ENCODE measurements at regions not wholly inside any gene's neighbourhood (a gene's known extent, or its start where the extent isn't known, plus 50 kb on each side); places are given as distances from the start of the nearest gene placed in this dataset.

DNA sequence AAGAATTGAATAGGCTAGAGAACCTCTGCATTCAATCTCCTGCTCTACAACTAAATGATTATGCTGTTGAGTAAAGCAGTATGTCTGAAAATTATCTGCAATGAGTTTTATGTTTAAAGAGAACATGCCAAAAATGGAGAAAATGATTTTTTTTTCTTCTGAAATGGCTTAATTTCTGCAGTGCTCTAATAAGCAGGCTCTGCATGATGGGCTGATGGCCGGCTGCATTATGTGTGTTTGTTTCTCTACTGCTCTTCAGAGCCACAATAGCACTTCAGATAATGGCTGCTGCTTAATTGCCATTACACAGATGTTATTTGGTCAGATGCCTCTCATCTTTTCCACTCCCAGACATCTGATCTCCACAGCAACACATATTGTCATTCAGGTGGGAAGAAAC, 286.4 kb upstream of the DMAC1 start:
- DNase-seq = no peak

DNA sequence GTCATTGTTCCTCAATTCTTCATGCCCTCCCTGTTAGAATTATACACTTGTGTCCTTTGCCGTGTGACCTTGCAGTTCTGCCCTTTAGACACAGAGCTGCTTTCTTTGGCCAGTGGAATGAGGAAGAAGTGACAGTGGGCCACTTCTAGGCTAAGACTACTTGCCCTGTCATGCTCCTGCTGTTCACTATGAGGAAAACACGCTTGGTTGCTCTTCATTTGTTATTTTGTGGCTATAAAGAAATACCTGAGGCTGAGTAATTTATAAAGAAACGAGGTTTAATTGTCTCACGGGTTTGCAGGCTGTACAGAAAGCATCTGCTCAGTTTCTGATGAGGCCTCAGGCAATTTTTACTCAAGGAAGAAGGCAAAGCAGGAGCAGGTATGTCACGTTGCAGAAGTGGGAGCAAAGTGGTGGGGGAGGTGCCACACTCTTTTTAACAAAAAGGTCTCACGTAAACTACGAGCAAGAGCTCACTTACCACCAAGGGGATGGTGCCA, 279.1 kb upstream of the DMAC1 start:
- DNase-seq = no peak

DNA sequence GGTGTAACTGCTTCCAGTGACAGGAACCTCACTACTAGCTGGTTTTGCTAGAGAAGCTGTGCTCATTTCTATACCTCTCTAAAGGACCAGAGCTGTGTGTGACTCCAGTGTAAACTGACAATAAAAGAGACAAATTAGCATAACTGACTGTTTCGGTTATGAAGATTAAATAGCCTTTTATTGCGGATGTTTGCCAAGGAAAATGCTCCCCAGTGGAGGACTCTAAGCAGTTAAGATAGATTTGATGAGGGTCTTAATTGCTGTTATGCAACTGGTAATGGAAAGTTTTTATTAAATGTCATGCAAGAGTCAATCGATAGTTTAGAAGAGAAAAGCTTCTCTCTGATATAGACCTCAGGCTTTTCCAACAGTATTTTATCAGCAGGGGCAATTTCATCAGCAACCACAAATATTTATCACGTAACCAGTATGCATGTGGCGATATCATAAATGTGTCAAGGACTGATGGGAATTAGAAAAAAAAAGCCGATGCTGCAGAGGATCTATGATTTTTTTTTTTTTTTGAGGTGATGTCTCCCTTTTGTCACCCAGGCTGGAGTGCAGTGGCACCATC, 275.2 kb upstream of the DMAC1 start:
- no peak for DNase-seq

DNA sequence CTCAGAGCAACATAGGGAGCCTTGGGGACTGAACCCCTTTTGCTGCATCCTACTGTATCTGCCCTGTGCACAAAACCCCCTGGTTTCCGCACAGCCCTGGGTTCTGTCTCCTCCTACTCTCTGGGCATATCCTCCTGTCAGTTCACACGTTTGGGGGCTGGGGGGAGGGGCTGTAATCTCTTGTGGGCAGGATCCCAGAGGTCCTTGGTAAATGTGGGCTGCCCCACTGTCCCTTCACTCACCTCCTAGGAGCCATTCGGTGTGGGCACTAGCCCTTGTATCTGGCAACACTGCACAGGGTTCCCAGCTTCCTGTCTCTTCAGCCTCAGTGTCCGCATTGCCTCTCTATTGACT, 271.8 kb upstream of the DMAC1 start:
- no peak for DNase-seq

DNA sequence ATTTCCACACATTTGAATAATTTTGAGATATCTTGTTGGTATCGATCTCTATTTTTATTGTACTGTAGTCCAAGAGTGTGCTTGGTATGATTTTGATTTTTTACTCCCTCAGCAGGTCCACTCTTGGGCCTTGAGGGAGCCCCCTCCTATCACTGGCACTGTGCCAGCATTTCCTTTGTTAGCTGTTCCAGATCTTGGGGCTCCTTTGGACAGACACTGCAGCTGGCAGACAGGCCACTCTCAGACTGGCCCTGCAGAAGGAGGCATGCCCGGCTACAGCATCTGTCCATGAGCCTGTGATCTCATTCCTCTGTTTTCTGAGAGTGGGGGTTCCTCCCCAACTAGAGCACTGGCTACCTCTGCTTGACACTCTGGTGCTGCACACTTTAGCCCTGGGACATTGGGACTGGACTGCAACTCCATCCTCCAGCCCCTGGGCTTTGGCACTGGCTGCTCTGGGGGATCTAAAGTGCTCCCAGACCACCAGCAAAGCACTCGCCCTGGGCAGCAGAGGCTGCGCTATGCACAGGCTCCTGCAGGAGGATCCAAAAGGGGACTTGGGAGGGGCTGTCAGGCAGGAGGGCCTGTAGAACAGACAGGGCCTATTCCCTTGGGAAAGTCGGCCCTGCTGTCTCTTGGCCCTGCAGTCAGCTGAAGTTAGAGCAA, 271.3 kb upstream of the DMAC1 start:
- no peak for DNase-seq

DNA sequence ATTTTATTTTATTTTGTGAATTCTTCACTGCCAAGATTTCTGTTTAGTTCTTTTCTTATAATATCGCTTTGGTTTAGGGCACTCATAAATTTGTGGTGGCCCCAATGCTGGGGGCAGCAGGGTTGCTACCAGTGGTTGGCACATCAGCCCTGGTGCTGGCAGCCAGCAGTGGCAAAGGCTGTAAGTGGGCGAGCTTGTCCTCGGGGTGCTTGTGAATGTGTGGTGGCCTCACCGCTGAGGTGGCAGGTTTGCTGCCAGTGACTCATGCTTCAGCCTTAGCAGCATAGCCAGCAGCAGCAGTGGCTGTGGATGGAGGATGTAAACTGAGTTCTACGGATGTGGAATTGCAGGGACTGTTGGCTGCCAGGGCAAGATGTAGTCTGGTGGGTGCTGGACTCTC, 262.9 kb upstream of the DMAC1 start:
- no peak for DNase-seq

DNA sequence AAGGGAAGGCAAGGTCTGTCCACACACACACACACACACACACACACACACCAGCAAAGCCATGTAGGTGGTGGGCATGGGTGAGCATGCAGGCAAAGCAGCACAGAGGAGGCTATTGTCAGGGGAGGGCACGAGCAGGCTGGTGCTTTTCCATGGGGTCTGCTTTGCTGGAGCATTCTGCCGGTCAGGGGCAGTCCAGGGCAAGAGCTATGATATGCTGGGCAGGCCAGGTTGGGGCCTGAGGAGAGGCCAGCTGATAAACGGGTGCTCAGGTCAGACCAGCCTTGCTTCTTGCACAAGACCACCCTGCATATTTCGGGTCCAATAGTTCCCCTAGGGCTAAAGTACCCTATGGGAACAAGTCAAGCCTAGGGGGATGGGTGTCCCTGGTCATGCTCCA, 253.9 kb upstream of the DMAC1 start:
- DNase-seq = no peak

DNA sequence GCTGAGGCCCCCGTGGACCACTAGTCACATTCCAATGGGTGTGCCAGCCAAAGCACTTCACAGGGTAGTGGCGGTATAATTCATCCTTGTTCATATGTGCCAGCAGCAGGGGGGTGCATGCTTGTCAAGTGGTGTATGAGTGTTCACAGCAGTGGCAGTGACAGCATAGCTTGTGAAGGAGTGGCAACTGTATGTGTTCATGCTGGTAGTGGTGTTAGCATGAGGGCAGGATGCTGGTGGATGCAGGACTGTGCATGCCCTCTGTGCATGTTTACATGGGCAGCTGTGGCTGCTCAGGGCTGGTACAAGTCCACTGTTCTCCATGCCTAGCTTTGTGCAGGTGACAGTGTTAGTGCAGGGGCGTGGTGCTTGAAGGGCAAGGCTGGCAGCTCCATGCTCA, 253.4 kb upstream of the DMAC1 start:
- no peak for DNase-seq

DNA sequence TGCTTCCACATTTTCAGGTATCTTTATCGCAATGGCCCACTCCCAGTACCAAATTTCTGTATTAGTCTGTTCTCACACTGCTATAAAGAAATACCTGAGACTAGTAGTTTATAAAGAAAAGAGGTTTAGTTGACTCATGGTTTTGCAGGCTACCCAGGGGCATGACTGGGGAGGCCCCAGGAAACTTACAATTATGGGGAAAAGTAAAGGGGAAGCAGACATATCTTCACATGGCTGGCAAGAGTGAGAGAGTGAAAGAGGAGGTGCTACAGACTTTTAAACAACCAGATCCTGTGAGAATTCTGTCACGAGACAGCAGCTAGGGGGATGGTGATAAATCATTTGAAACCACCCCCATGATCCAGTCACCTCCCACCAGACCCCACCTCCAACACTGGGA, 238.2 kb upstream of the DMAC1 start:
- no peak for DNase-seq

DNA sequence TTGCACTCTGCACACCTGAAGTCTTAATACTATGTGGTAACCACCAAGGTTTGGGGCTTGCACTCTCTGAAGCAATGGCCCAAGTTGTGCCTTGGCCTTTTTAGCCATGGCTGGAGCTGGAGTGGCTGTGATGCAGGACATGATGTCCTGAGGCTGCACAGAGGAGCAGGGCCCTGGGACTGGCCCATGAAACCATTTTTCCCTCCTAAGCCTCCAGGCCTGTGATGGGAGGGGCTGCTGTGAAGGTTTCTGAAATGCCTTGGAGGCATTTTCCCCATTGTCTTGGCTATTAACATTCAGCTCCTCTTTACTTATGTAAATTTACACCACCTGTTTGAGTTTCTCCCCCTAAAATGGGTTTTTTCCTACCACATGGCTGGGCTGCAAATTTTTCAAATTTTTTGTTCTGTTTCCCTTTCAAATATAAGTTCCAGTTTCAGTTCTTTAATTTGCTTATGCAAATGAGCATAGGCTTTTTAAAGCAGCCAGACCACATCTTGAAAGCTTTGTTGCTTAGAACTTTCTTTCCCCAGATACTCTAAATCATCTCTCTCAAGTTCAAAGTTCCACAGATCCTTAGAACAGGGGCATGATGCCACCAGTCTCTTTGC, 237.4 kb upstream of the DMAC1 start:
- DNase-seq = no peak

DNA sequence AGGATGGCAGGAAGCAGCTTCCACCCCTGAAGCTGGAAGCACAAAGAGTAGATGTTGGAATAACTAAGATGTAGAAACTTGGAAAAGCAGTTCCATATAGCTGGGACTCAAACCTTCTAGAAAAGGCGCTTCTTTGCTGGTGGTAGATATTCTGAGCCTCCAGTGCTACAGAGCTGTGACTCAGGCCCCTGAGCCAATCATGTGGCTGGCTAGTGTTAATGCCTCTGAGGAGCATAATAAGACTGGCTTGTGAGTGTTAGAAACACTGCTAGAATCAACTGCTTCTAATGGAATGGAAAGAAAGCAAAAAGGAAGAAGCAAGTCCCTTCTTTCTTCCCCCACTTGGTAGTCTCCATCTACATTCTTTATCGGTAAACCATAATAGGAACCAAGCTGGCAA, 234.2 kb upstream of the DMAC1 start:
- no peak for DNase-seq

DNA sequence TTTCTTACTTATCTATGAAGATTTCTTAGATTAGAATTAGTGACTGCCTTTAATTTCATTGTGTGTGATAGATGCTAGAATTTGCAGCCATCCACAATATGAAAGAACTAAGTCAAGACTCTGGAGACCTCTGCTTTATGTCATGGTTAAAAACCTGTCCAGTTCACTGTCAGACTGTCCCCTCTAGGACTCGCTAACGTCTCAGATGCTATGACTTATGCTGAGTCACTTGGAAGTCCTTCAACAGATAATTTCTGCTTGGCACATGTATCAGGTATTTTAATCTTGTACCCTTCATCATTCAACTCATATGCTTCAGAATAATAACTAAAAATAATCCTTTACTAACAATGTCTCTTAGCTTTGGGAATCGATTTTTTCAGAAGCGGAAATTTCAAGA, 230.5 kb upstream of the DMAC1 start:
- no peak for DNase-seq

DNA sequence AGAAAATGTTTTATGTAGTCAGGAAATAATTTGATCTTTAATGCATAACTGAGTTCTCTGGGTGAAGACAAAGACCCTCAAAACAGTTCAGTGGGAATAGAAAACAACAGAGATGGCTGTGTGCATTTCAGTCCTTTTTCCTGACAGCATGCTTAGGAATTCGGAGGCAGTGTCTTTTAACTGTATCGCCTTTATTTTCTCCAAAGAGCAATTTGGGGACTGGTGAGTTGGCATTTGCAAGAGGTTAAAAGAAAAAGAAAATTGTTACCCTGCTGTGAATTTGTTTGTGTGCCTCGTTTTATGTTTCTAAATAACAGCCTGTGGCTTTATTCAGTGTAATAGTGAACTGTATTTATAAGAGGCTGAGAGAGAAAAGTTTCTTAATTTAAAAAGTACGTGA, 227.8 kb upstream of the DMAC1 start:
- no peak for DNase-seq

DNA sequence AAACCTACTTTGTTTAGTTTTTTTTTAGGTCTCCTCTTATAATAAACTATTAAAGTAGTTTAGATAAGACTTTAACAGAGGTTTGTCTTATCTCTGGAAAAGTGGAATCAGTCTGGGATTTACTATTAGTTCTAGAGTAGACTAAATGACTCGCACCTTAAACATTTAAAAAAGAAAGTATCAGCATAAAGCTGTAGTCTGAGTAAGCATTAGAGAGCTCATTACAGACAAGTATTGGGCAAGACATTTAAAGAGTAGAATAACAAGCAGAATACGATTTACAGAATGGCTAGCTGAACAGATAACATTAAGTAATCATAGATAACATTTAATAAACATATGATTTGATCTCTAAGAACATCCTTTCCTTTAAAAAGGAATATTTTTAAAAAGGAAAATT, 226.0 kb upstream of the DMAC1 start:
- no peak for DNase-seq

DNA sequence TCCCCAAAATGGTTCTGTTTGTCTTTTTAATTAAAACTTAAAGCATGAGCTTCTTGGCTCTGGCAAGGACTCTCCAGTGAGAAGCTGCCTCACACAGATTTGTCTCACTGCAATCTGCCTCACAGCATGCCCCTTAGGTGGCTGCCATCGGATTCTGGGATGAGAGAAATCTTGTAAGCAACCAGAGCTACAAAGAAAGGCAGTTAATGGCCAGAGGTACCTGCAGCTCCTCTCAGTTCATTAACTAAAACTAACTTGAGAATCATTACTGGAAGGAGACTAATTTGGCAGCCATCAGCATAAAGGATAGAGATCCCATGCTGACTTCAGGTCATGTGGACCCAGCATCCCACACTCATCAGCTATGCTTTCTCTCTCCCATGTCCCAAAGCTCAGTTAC, 220.6 kb upstream of the DMAC1 start:
- no peak for DNase-seq

DNA sequence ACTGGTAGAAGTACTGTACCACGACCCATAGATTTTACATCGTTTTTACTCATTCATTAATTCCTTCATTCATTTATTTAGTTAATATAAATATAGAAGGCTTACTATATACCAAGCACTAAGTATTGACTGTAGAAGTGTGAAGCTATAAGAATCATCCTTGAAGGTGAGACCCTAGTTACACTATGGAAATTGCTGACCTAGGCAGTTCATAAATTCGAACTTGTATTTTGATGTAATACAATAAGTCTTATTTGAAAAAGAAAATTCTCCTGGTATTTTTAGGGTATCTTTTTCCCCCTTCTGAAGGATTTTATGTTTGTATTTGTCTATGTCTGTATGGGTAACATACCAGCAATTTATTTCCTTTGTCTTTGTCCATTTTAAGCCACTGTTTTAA, 220.1 kb upstream of the DMAC1 start:
- DNase-seq = no peak

DNA sequence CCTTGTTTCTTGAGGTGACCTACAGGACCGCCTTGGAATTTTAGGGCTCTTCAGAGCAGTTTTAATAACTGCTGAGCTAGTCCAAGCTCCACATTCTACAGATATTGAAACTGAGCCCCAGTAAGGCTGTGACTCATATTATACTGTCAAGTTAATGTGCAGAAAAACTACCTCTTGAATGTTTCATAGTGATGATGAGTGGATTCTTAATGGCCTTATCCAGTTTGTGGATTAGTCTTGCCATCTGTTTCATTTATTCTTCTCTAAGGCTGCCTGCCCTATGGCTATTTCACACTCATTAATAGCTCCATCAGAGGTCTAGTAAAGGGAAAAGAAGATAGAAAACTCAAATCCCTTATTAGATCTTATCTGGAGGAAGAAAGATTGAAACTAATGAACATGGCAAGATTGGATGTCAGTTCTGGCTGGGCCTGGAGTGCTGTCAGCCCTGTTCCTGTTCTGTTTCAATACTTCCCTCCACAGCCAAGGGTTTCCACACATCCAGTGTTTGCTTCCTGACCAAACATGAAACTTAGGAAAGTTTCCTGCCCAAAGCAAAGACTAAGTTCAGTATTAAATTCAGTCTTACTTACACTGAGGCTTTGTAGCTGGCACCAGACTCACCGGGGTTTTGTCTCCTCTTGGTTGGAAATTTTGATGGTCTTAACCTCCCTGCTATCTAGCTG, 215.6 kb upstream of the DMAC1 start:
- DNase-seq = no peak

DNA sequence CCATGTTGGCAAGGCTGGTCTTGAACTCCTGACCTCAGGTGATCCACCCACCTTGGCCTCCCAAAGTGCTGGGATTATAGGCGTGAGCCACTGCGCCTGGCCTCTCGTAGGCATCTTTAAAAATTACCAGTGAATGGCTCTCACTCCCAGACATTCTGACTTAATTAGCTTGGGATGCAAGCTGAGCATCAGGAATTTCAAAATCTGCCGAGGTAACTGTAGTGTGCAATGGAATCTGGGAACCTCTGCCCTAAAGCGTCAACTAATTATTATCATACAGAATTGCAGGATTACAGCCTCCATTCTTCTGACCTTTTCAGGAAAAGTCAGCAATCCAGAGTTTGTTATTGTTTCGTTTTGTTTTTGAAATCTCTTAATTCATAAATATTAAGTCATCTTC, 213.4 kb upstream of the DMAC1 start:
- no peak for DNase-seq

DNA sequence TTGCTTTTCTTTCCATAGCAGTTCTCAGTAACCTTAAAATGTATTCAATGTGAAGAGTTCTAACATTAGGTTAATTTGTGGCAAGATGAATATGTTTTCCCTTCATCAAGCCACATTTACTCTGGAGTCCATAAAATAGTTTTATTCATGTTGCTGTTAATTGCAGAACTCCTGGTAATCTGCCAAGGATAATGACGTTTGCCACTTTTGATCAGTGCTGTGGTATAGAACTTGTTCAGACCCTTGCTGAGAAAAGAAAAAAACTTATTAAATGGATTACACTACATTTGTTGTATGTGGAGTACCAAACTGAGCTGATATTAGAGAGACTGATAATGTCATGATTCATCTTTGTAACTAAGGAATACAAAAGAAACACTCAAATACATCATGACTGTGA, 212.4 kb upstream of the DMAC1 start:
- no peak for DNase-seq

DNA sequence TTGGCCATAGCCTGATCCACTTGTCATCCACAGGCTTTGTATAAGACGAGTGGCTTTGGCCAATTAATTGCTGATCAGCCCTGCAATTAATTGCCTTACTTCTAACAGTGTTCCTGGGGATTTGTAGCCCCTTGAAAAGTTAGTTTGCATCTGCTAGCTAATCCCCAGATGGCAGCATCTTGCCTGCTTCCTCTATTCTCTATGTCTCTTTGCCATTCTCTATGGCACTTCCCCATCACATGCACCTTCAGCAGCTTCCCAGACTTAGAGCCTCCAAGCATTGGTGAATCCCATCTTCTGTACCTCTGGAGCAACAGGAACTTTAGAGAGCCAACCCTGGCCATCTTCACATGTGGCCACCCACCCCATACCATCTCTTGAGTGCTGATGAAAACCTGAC, 197.0 kb upstream of the DMAC1 start:
- no peak for DNase-seq

DNA sequence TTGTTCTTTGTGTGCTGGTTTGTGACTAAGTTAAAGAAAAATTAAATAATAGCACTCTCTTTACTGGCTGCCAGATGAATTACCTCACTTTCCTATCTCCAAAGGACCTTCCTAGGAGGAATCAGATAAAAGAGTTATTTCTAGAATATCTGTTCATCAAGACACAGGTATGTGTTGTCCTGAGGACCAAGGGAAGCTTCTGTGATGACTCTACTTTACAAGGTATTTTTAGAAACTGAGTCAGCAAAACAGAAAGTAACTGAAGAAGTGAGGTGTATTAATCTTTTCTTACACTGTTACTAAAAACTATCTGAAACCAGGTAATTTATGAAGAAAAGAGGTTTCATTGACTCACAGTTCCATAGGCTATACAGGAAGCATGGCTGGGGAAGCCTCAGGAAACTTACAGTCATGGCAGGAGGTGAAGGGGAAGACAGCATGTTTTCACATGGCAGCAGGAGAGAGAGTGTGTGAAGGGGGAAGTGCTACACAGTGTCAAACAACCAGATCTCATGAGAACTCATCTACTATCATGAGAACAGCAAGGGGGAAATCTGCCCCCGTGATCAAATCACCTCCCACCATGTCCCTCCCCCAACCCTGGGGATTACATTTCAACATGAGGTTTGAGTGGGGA, 189.2 kb upstream of the DMAC1 start:
- no peak for DNase-seq

DNA sequence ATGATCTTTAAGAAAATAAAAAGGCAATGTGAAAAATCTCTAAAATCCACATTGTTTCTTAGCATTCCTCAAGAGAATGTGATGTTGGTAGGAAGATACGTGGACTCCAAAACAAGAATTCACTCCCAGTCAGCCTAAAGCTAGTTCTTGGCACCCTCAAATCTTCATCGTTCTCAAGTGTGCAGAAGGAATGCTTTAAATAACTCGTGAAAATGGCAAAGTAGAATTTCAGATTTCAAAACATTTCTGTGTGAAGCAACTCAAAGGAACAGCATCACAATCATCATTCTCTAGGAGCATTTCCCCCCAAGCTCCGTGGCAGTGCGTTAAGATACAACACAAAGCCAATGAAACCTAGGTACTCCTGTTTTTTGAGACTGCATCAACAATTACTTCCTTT, 185.1 kb upstream of the DMAC1 start:
- no peak for DNase-seq

DNA sequence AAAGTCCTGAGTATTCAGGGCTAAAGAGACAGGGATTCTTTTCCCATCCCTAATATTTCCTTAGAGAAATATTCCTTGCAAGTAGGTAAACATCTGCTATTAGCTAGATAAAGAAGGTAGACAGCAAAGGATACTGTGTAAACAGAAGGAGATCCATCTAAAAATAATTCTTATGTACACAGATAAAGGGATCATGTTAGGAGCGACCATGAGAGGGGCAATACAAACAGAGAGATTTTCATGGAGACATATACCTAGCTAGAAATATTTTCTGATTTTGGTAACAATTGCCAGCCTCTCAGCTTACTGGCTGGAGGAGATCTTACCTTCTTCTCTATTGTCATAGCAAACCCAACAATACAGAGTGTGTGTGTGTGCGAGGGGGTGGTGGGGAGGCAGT, 184.6 kb upstream of the DMAC1 start:
- no peak for DNase-seq

All from right kidney (tissue), 1 donor.